ENCODE measurements at regions not wholly inside any gene's neighbourhood (a gene's known extent, or its start where the extent isn't known, plus 50 kb on each side); places are given as distances from the start of the nearest gene placed in this dataset.

DNA sequence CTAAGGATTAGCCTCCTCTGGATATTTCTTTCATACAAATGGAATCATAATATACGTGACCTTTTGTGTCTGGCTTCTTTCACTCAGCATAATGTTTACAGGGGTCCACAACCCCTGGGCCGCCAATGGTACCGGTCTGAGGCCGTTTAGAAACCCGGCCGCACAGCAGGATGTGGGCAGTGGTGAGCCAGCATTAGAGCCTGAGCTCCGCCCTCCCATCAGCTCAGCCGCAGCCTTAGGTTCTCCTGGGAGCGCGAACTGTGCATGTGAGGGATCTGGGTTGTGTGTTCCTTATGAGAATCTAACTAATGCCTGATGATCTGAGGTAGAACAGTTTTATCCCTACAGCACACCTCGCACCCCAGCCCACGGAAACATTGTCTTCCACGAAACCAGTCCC is 229.7 kb downstream of the ICE1 start:
- TF ChIP-seq POLR2A (IDR thresholded peaks at IDR 0.05) = no peak
- Histone ChIP-seq H3K36me3 (replicated peaks in 1 of 2) (no peaks in the 10 kb centered on the region), H3K9me3 (replicated peaks in 1 of 3) (no peaks in the 10 kb centered on the region), H3K4me1 (replicated peaks in 1 of 2) (no peaks in the 10 kb centered on the region), H3K27ac (no peak overlapping the region), H3K27me3 (no peaks in the 10 kb centered on the region), H3K4me3 (no peak overlapping the region)
- intact Hi-C loops (cut with DNase I) = no loop called here
- no peak for DNase-seq
- 90 to 94% (median 93%) methylated on average over 11 to 13 of the region's 13 CpGs for WGBS, 4 donors

DNA sequence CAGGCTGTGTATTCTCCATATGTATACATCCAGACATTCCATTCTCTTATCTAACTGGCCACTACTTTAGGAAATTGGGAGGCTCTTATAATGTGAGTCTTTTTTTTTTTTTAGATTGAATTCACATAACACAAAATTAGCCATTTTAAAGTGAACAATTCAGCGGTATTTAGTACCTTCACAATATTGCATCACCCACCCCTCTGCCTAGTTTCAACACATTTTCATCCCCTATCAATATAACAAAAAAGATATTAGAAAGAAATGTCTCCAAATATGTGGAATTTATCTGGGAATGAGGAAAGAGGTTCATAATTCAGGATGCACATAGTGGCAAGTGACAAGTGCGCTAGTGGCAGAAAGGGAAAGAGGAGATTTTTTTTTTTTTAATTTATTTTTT is 228.5 kb downstream of the ICE1 start:
- DNase-seq = no peak
- Histone ChIP-seq H3K36me3 (replicated peaks in 1 of 2) (no peaks in the 10 kb centered on the region), H3K4me3 (no peak overlapping the region), H3K27me3 (no peaks in the 10 kb centered on the region), H3K27ac (no peak overlapping the region), H3K4me1 (replicated peaks in 1 of 2) (no peaks in the 10 kb centered on the region), H3K9me3 (replicated peaks in 1 of 3) (no peaks in the 10 kb centered on the region)
- whole genome bisulfite sequencing, 4 donors = 97 to 99% (median 98%) methylated on average over 2 of the region's 2 CpGs
- TF ChIP-seq, protein P1, sequence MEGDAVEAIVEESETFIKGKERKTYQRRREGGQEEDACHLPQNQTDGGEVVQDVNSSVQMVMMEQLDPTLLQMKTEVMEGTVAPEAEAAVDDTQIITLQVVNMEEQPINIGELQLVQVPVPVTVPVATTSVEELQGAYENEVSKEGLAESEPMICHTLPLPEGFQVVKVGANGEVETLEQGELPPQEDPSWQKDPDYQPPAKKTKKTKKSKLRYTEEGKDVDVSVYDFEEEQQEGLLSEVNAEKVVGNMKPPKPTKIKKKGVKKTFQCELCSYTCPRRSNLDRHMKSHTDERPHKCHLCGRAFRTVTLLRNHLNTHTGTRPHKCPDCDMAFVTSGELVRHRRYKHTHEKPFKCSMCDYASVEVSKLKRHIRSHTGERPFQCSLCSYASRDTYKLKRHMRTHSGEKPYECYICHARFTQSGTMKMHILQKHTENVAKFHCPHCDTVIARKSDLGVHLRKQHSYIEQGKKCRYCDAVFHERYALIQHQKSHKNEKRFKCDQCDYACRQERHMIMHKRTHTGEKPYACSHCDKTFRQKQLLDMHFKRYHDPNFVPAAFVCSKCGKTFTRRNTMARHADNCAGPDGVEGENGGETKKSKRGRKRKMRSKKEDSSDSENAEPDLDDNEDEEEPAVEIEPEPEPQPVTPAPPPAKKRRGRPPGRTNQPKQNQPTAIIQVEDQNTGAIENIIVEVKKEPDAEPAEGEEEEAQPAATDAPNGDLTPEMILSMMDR (IDR thresholded peaks at IDR 0.05) = no peak
- TF ChIP-seq POLR2A (IDR thresholded peaks at IDR 0.05) = no peak
- intact Hi-C loops (cut with DNase I) = no loop called here

DNA sequence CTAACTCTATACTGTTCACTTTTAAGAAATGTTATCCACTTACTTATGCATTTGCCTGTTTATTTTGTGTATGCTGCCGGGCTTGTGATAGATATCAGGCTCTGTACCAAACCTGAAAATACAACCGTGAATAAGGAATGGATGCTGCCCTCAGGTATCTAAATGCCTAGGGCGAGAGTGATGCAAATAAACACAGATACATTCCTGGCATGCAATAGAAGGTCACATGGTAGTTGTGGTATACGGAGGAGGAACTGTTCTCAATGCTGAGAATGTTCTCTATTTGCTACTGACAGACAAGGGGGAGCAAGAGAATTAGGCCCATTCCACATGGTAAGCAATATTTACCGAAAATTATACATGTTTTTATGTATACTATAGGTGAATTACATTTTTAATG is 227.8 kb downstream of the ICE1 start:
- Histone ChIP-seq H3K9me3 (replicated peaks in 1 of 3) (no peaks in the 10 kb centered on the region), H3K27me3 (no peaks in the 10 kb centered on the region), H3K36me3 (replicated peaks in 1 of 2) (no peaks in the 10 kb centered on the region), H3K4me1 (replicated peaks in 1 of 2) (no peaks in the 10 kb centered on the region), H3K4me3 (no peak overlapping the region), H3K27ac (no peak overlapping the region)
- WGBS, 4 donors = 78 to 79% (median 78%) methylated on average over 5 of the region's 5 CpGs
- no peak for DNase-seq
- intact Hi-C loops (cut with DNase I) = no loop called here
- TF ChIP-seq, protein P1 (IDR thresholded peaks at IDR 0.05) = no peak
- no peak for TF ChIP-seq POLR2A (IDR thresholded peaks at IDR 0.05)

DNA sequence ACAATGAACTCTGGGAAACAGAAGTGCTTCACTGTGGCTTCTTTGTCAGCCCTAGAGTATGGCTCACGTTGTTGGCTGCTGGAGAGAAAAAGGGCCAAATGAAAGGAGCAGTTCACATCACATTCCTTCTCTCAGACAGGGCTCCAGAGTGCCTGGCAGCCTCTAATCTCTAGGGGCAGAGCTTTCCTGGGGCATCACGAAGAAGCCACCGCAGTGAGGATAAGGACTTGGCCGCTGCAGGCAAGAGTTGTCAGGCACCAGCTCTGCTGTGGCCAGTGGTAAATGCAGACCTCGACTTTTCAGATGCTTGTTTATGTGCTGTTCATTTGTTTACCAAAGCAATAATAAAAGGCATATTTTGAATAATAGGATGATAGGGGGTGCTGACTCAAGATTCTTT is 227.2 kb downstream of the ICE1 start:
- H3K36me3 ChIP-seq (replicated peaks in 1 of 2) = no peaks in the 10 kb centered on the region
- TF ChIP-seq, protein P1 (IDR thresholded peaks at IDR 0.05) = no peak
- TF ChIP-seq POLR2A (IDR thresholded peaks at IDR 0.05) = no peak
- intact Hi-C loops (cut with DNase I) = no loop called here
- DNase-seq = no peak
- H3K27me3 ChIP-seq = no peaks in the 10 kb centered on the region
- H3K9me3 ChIP-seq (replicated peaks in 1 of 3) = no peaks in the 10 kb centered on the region
- no peak overlapping the region for H3K27ac ChIP-seq
- H3K4me3 ChIP-seq = no peak overlapping the region
- no peaks in the 10 kb centered on the region for H3K4me1 ChIP-seq (replicated peaks in 1 of 2)
- 78 to 93% (median 82%) methylated on average over 4 to 5 of the region's 5 CpGs for WGBS, 4 donors

DNA sequence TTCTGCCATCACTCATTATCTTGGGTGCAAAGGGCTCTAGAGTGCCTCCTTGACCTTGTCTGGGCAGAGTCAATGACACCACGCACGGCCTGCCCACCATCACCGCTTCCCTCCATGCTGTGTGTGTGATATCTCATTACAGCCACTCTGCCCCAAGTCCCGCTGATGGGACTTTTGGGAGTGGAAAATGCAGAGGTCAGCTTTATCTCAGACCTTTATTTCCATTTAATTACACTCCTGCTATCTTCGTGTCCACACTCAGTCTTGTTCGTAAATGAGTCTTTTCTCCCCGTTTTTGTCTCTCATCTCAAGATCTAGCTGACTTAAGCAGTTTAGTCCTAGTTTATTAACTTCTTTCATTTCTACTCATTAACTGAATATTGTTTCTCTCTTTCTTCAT is 226.2 kb downstream of the ICE1 start:
- TF ChIP-seq, protein P1 (IDR thresholded peaks at IDR 0.05) = no peak
- no peak for TF ChIP-seq POLR2A (IDR thresholded peaks at IDR 0.05)
- Histone ChIP-seq H3K9me3 (replicated peaks in 1 of 3) (no peaks in the 10 kb centered on the region), H3K4me3 (no peak overlapping the region), H3K27ac (no peak overlapping the region), H3K27me3 (no peaks in the 10 kb centered on the region), H3K36me3 (replicated peaks in 1 of 2) (no peaks in the 10 kb centered on the region), H3K4me1 (replicated peaks in 1 of 2) (no peaks in the 10 kb centered on the region)
- intact Hi-C loops (cut with DNase I) = no loop called here
- WGBS, 4 donors = 89 to 92% (median 92%) methylated on average over 7 of the region's 7 CpGs
- DNase-seq = no peak

Measured in adrenal gland (tissue), 9 donors.